BE2C (cell line): ENCODE measurements at regions not wholly inside any gene's neighbourhood (a gene's known extent, or its start where the extent isn't known, plus 50 kb on each side); places are given as distances from the start of the nearest gene placed in this dataset.

Experiments used
- DNase-seq: peaks from one replicate; pipeline ENCODE4 v3.0.0-alpha.2; 2020
- H3K27me3 ChIP-seq: fragments of 250-450 bp; sonication (Bioruptor Pico); 2 replicates; pipeline ENCODE4 v1.5.1; 2020; ENCODE audit warnings: mild to moderate bottlenecking
- H3K36me3 ChIP-seq: fragments of 250-450 bp; sonication (Bioruptor Pico); 2 replicates; pipeline ENCODE4 v1.5.1; 2020; ENCODE audit warnings: mild to moderate bottlenecking
- H3K4me1 ChIP-seq: fragments of 250-450 bp; sonication (Bioruptor Pico); 2 replicates; pipeline ENCODE4 v1.5.1; 2020
- H3K4me3 ChIP-seq: 2 replicates; pipeline ENCODE4 v1.5.1; 2011; ENCODE audit warnings: low read depth, low read length
- H3K9me3 ChIP-seq: fragments of 250-450 bp; sonication (Bioruptor Pico); 2 replicates; pipeline ENCODE4 v1.5.1; 2020
- TF ChIP-seq, protein P1 (sequence below): IDR thresholded peaks from 2 replicates; pipeline ENCODE4 v1.5.1; 2012; ENCODE audit warnings: mild to moderate bottlenecking, low read depth, low read length

DNA sequence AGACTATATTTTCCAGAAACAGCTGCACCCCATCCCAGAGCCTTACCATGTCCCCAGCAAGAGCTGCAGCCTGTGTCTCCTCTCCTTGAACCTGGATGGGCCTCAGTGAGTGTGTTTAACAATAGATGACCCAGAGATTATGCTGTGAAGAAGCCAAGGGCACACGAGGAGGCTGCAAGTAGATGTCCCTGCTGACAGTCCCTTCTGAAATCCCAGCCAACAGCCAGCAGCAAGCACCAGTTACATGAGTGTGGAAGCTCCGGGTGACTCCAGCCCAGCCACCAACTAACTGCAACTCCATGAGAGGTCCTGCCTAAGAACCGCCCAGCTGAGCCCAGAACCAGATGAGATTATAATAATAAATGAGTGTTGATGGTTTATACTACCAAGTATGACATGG, 191.7 kb downstream of the BCL11B start:
- no peak for DNase-seq
- Histone ChIP-seq H3K36me3 (no peaks in the 10 kb centered on the region), H3K27me3 (no peaks in the 10 kb centered on the region), H3K4me3 (no peak overlapping the region), H3K4me1 (no peaks in the 10 kb centered on the region), H3K9me3 (no peaks in the 10 kb centered on the region)
- TF ChIP-seq, protein P1, sequence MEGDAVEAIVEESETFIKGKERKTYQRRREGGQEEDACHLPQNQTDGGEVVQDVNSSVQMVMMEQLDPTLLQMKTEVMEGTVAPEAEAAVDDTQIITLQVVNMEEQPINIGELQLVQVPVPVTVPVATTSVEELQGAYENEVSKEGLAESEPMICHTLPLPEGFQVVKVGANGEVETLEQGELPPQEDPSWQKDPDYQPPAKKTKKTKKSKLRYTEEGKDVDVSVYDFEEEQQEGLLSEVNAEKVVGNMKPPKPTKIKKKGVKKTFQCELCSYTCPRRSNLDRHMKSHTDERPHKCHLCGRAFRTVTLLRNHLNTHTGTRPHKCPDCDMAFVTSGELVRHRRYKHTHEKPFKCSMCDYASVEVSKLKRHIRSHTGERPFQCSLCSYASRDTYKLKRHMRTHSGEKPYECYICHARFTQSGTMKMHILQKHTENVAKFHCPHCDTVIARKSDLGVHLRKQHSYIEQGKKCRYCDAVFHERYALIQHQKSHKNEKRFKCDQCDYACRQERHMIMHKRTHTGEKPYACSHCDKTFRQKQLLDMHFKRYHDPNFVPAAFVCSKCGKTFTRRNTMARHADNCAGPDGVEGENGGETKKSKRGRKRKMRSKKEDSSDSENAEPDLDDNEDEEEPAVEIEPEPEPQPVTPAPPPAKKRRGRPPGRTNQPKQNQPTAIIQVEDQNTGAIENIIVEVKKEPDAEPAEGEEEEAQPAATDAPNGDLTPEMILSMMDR, result no peak

- no peaks in the 10 kb centered on the region for H3K36me3 ChIP-seq
- DNase-seq, result no peak
- TF ChIP-seq, protein P1, result no peak
- H3K27me3 ChIP-seq, result no peaks in the 10 kb centered on the region
- H3K4me1 ChIP-seq, result no peaks in the 10 kb centered on the region
- no peaks in the 10 kb centered on the region for H3K9me3 ChIP-seq
- no peak overlapping the region for H3K4me3 ChIP-seq
Observed at GRCh38 chr14:99081156-99081765, 190.7 kb downstream of the BCL11B start.

- H3K4me3 ChIP-seq, result no peak overlapping the region
- DNase-seq, result no peak
- TF ChIP-seq, protein P1, result no peak
- no peaks in the 10 kb centered on the region for H3K9me3 ChIP-seq
- no peaks in the 10 kb centered on the region for H3K36me3 ChIP-seq
- no peaks in the 10 kb centered on the region for H3K27me3 ChIP-seq
- no peaks in the 10 kb centered on the region for H3K4me1 ChIP-seq
Observed at GRCh38 chr14:99081880-99082279, 190.1 kb downstream of the BCL11B start.

- no peaks in the 10 kb centered on the region for H3K36me3 ChIP-seq
- DNase-seq, result no peak
- H3K4me3 ChIP-seq, result no peak overlapping the region
- H3K9me3 ChIP-seq, result no peaks in the 10 kb centered on the region
- TF ChIP-seq, protein P1, result no peak
- H3K4me1 ChIP-seq, result no peaks in the 10 kb centered on the region
- no peaks in the 10 kb centered on the region for H3K27me3 ChIP-seq
Observed at GRCh38 chr14:99093532-99094517, 178.2 kb downstream of the BCL11B start.

GRCh38 chr14:99094901-99095300, 177.1 kb downstream of the BCL11B start:
- Histone ChIP-seq H3K36me3 (no peaks in the 10 kb centered on the region), H3K4me1 (no peaks in the 10 kb centered on the region), H3K27me3 (no peaks in the 10 kb centered on the region), H3K9me3 (no peaks in the 10 kb centered on the region), H3K4me3 (no peak overlapping the region)
- DNase-seq, result no peak
- TF ChIP-seq, protein P1, result no peak

GRCh38 chr14:99095369-99095768, 176.6 kb downstream of the BCL11B start:
- H3K27me3 ChIP-seq, result no peaks in the 10 kb centered on the region
- H3K4me3 ChIP-seq, result no peak overlapping the region
- TF ChIP-seq, protein P1, result no peak
- H3K36me3 ChIP-seq, result no peaks in the 10 kb centered on the region
- no peaks in the 10 kb centered on the region for H3K4me1 ChIP-seq
- no peaks in the 10 kb centered on the region for H3K9me3 ChIP-seq
- DNase-seq, result no peak
